Gastroesophageal sphincter (tissue), 3 donors: ENCODE measurements at regions not wholly inside any gene's neighbourhood (a gene's known extent, or its start where the extent isn't known, plus 50 kb on each side); places are given as distances from the start of the nearest gene placed in this dataset.

Source experiments
- EP300 ChIP-seq: sonication (generic); formaldehyde crosslinking; IDR thresholded peaks from one replicate; pipeline ENCODE4 v1.6.1; 2017; ENCODE audit warnings: antibody characterized with exemption, mild to moderate bottlenecking
- POLR2A ChIP-seq, 2 donors: fragments of 450-650 bp; IDR thresholded peaks; one replicate each; pipeline ENCODE4 v1.6.1; 2017; ENCODE audit warnings: antibody characterized with exemption in 2 of 2, mild to moderate bottlenecking in 2 of 2, moderate library complexity in 1 of 2
- TF ChIP-seq, protein P1 (sequence below), 4 experiments: fragments of 200-600 bp in 2 of 4; fragments of 450-650 bp in 2 of 4; sonication (generic) in 1 of 4; IDR thresholded peaks; one replicate each; pipeline ENCODE4 v1.5.1; 2017 to 2019; ENCODE audit warnings: antibody characterized with exemption in 4 of 4, mild to moderate bottlenecking in 2 of 4, moderate library complexity in 2 of 4

- TF ChIP-seq, protein P1, sequence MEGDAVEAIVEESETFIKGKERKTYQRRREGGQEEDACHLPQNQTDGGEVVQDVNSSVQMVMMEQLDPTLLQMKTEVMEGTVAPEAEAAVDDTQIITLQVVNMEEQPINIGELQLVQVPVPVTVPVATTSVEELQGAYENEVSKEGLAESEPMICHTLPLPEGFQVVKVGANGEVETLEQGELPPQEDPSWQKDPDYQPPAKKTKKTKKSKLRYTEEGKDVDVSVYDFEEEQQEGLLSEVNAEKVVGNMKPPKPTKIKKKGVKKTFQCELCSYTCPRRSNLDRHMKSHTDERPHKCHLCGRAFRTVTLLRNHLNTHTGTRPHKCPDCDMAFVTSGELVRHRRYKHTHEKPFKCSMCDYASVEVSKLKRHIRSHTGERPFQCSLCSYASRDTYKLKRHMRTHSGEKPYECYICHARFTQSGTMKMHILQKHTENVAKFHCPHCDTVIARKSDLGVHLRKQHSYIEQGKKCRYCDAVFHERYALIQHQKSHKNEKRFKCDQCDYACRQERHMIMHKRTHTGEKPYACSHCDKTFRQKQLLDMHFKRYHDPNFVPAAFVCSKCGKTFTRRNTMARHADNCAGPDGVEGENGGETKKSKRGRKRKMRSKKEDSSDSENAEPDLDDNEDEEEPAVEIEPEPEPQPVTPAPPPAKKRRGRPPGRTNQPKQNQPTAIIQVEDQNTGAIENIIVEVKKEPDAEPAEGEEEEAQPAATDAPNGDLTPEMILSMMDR (IDR thresholded peaks at IDR 0.05), result no peak
- no peak for TF ChIP-seq POLR2A (IDR thresholded peaks at IDR 0.05)
- TF ChIP-seq EP300, result no peak
These were observed 346.6 kb downstream of the AASDHPPT start for GRCh38 chr11:106424111-106424510.
